ENCODE measurements at regions not wholly inside any gene's neighbourhood (a gene's known extent, or its start where the extent isn't known, plus 50 kb on each side); places are given as distances from the start of the nearest gene placed in this dataset.

- TF ChIP-seq CTCF (IDR thresholded peaks at IDR 0.05; ENCODE audit: borderline replicate concordance, extremely low read depth, low read length, poor library complexity, severe bottlenecking) (no peak), EZH2 (IDR thresholded peaks at IDR 0.05; ENCODE audit: borderline replicate concordance, low read depth, low read length, severe bottlenecking) (no peak)
These were observed 247.3 kb upstream of the SOX11 start for GRCh38 chr2:5444854-5445253.

Measured in DND-41 (cell line).